ENCODE measurements at regions not wholly inside any gene's neighbourhood (a gene's known extent, or its start where the extent isn't known, plus 50 kb on each side); places are given as distances from the start of the nearest gene placed in this dataset.
"Not testable (repeated sequence)": the region's sequence is repeated elsewhere in the genome, so short reads cannot be mapped to it uniquely, and the experiment has no call there.

GRCh38 chr2:66095820-66096345 is 339.0 kb upstream of the MEIS1 start:
- Histone ChIP-seq H3K27ac (ENCODE audit: extremely low read depth, low read depth, low read length) (no peak overlapping the region), H3K9me3 (ENCODE audit: control insufficient read depth, insufficient read depth, low read depth, low read length) (no peaks in the 10 kb centered on the region), H3K36me3 (ENCODE audit: control insufficient read depth in 2 of 2, insufficient read depth in 1 of 2, low read length in 2 of 2) (no peaks in the 10 kb centered on the region), H3K4me3 (ENCODE audit: low read depth, low read length) (no peak overlapping the region), H3K4me1 (ENCODE audit: control insufficient read depth, insufficient read depth, low read length) (no peaks in the 10 kb centered on the region)
- no peak for TF ChIP-seq ZNF76 (tag by site-specific recombination; IDR thresholded peaks at IDR 0.05; ENCODE audit: borderline replicate concordance, low read depth)
- no peak for TF ChIP-seq KLF7 (tag by site-specific recombination; IDR thresholded peaks at IDR 0.05; ENCODE audit: borderline replicate concordance)
- TF ChIP-seq ZNF292 (tag by site-specific recombination; IDR thresholded peaks at IDR 0.05; ENCODE audit: borderline replicate concordance, low read depth): no peak
- no peak for TF ChIP-seq MEIS1 (CRISPR knock-in tag; IDR thresholded peaks at IDR 0.05; ENCODE audit: borderline replicate concordance)
- TF ChIP-seq HOXA7 (CRISPR knock-in tag; IDR thresholded peaks at IDR 0.05; ENCODE audit: borderline replicate concordance): no peak
- TF ChIP-seq ZNF148 (tag by site-specific recombination; IDR thresholded peaks at IDR 0.05; ENCODE audit: borderline replicate concordance): no peak
- no peak for TF ChIP-seq SP2 (tag by site-specific recombination; IDR thresholded peaks at IDR 0.05)
- no peak for TF ChIP-seq ZNF10 (tag by site-specific recombination; IDR thresholded peaks at IDR 0.05)
- ChIA-PET CTCF (interaction anchor here (0.5 to 0.7 kb wide), 3 partner anchors 94 to 464 kb away, joined by 3 to 6 read pairs (median 4); no protein-coding TSS in a partner anchor), POLR2A (no interaction called here)

- H3K9me3 ChIP-seq (ENCODE audit: control insufficient read depth, insufficient read depth, low read depth, low read length); H3K4me3 ChIP-seq (ENCODE audit: low read depth, low read length); H3K36me3 ChIP-seq (ENCODE audit: control insufficient read depth in 2 of 2, insufficient read depth in 1 of 2, low read length in 2 of 2); H3K4me1 ChIP-seq (ENCODE audit: control insufficient read depth, insufficient read depth, low read length); H3K27ac ChIP-seq (ENCODE audit: extremely low read depth, low read depth, low read length); POLR2A ChIA-PET: not testable (repeated sequence)
- TF ChIP-seq ZNF580 (tag by site-specific recombination; IDR thresholded peaks at IDR 0.05) (0 out of 2 replicates have a peak, but pooled peaks have one; percentile 42), ZNF146 (tag by site-specific recombination; IDR thresholded peaks at IDR 0.05) (peak; percentile 90)
- CTCF ChIA-PET: interaction anchor here (0.7 kb wide), 1 partner anchor 134 kb away, joined by 4 read pairs; no protein-coding TSS in a partner anchor
These were observed 340.2 kb upstream of the MEIS1 start for GRCh38 chr2:66094689-66095088.

GRCh38 chr2:66093371-66093770 is 341.6 kb upstream of the MEIS1 start:
- no peaks in the 10 kb centered on the region for H3K4me1 ChIP-seq (ENCODE audit: control insufficient read depth, insufficient read depth, low read length)
- CTCF ChIA-PET: no interaction called here
- H3K27ac ChIP-seq (ENCODE audit: extremely low read depth, low read depth, low read length): no peak overlapping the region
- H3K36me3 ChIP-seq (ENCODE audit: control insufficient read depth in 2 of 2, insufficient read depth in 1 of 2, low read length in 2 of 2): no peaks in the 10 kb centered on the region
- POLR2A ChIA-PET: no interaction called here
- H3K4me3 ChIP-seq (ENCODE audit: low read depth, low read length): no peak overlapping the region
- H3K9me3 ChIP-seq (ENCODE audit: control insufficient read depth, insufficient read depth, low read depth, low read length): no peaks in the 10 kb centered on the region
- TF ChIP-seq SP7 (tag by site-specific recombination; IDR thresholded peaks at IDR 0.05) (no peak), ZNF19 (tag by site-specific recombination; IDR thresholded peaks at IDR 0.05; ENCODE audit: low read depth) (no peak), ZNF121 (tag by site-specific recombination; IDR thresholded peaks at IDR 0.05) (no peak), PRDM6 (tag by site-specific recombination; IDR thresholded peaks at IDR 0.05) (no peak), ZNF704 (tag by site-specific recombination; IDR thresholded peaks at IDR 0.05) (no peak), ZFP37 (tag by site-specific recombination; IDR thresholded peaks at IDR 0.05) (no peak), ZNF610 (tag by site-specific recombination; IDR thresholded peaks at IDR 0.05; ENCODE audit: borderline replicate concordance) (no peak), ZNF768 (tag by site-specific recombination; IDR thresholded peaks at IDR 0.05) (no peak), KLF8 (tag by site-specific recombination; IDR thresholded peaks at IDR 0.05) (no peak), ZBTB11 (tag by site-specific recombination; conservative IDR thresholded peaks at IDR 0.05; ENCODE audit: low read depth) (no peak), ZNF514 (tag by site-specific recombination; IDR thresholded peaks at IDR 0.05) (no peak), PBX3 (CRISPR knock-in tag; IDR thresholded peaks at IDR 0.05) (no peak)
